ENCODE measurements at regions not wholly inside any gene's neighbourhood (a gene's known extent, or its start where the extent isn't known, plus 50 kb on each side); places are given as distances from the start of the nearest gene placed in this dataset.

DNA sequence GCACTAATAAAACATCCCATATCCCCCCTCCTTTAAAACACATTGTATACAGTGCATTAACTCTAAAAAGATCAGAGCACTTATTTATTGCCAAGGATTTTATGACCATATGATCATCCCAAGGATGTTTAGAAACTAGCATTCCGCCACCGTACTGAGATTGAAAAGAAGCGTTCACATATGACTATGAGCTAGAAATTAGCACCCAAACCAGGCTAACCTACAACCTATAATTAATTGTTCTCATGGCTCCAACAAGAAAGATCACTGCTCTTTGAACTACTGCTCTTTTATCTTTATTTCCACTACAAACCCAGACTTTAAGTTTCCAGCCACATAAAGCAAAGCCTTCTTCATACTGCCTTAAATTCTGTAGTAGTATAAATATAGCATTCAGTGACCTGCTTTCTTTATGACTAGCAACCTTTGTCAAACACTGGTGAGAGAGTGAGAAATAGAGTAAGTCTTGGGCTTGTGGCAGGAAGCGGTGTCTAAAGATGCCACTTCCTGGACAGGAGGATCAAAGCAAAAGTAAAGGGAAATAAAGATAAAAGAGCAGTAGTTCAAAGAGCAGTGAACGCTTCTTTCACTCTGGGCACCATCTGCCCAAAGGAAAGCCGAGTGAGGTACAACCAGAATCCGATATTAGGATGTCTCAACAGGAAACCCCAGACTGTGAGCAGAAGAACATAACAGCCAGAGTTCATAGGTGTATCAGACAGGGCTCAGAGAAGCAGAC lies 151.1 kb upstream of the ERCC6L2 start (continued):
- TF ChIP-seq, protein P1, sequence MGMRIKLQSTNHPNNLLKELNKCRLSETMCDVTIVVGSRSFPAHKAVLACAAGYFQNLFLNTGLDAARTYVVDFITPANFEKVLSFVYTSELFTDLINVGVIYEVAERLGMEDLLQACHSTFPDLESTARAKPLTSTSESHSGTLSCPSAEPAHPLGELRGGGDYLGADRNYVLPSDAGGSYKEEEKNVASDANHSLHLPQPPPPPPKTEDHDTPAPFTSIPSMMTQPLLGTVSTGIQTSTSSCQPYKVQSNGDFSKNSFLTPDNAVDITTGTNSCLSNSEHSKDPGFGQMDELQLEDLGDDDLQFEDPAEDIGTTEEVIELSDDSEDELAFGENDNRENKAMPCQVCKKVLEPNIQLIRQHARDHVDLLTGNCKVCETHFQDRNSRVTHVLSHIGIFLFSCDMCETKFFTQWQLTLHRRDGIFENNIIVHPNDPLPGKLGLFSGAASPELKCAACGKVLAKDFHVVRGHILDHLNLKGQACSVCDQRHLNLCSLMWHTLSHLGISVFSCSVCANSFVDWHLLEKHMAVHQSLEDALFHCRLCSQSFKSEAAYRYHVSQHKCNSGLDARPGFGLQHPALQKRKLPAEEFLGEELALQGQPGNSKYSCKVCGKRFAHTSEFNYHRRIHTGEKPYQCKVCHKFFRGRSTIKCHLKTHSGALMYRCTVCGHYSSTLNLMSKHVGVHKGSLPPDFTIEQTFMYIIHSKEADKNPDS (CRISPR knock-in tag; IDR thresholded peaks at IDR 0.05) = no peak
- TF ChIP-seq, protein P2, sequence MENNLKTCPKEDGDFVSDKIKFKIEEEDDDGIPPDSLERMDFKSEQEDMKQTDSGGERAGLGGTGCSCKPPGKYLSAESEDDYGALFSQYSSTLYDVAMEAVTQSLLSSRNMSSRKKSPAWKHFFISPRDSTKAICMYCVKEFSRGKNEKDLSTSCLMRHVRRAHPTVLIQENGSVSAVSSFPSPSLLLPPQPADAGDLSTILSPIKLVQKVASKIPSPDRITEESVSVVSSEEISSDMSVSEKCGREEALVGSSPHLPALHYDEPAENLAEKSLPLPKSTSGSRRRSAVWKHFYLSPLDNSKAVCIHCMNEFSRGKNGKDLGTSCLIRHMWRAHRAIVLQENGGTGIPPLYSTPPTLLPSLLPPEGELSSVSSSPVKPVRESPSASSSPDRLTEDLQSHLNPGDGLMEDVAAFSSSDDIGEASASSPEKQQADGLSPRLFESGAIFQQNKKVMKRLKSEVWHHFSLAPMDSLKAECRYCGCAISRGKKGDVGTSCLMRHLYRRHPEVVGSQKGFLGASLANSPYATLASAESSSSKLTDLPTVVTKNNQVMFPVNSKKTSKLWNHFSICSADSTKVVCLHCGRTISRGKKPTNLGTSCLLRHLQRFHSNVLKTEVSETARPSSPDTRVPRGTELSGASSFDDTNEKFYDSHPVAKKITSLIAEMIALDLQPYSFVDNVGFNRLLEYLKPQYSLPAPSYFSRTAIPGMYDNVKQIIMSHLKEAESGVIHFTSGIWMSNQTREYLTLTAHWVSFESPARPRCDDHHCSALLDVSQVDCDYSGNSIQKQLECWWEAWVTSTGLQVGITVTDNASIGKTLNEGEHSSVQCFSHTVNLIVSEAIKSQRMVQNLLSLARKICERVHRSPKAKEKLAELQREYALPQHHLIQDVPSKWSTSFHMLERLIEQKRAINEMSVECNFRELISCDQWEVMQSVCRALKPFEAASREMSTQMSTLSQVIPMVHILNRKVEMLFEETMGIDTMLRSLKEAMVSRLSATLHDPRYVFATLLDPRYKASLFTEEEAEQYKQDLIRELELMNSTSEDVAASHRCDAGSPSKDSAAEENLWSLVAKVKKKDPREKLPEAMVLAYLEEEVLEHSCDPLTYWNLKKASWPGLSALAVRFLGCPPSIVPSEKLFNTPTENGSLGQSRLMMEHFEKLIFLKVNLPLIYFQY (CRISPR knock-in tag; IDR thresholded peaks at IDR 0.05; ENCODE audit: borderline replicate concordance) = no peak
- TF ChIP-seq ERF (CRISPR knock-in tag; IDR thresholded peaks at IDR 0.05) (peak; percentile 77), RARG (CRISPR knock-in tag; IDR thresholded peaks at IDR 0.05; ENCODE audit: low read depth) (no peak), FOXA1 (IDR thresholded peaks at IDR 0.05) (no peak), FOXA1 (CRISPR knock-in tag; IDR thresholded peaks at IDR 0.05) (no peak), ZNF160 (CRISPR knock-in tag; IDR thresholded peaks at IDR 0.05) (no peak), ZBTB38 (CRISPR knock-in tag; IDR thresholded peaks at IDR 0.05) (no peak), ZNF577 (CRISPR knock-in tag; IDR thresholded peaks at IDR 0.05; ENCODE audit: borderline replicate concordance, low read depth) (no peak), NR2C2 (CRISPR knock-in tag; IDR thresholded peaks at IDR 0.05; ENCODE audit: borderline replicate concordance) (peak; percentile 39; the same call in 1 of the 2 replicates), MIXL1 (CRISPR knock-in tag; IDR thresholded peaks at IDR 0.05) (no peak), ZNF468 (CRISPR knock-in tag; IDR thresholded peaks at IDR 0.05) (no peak), ZNF567 (CRISPR knock-in tag; IDR thresholded peaks at IDR 0.05; ENCODE audit: borderline replicate concordance) (no peak)
- TF ChIP-seq, protein P3, sequence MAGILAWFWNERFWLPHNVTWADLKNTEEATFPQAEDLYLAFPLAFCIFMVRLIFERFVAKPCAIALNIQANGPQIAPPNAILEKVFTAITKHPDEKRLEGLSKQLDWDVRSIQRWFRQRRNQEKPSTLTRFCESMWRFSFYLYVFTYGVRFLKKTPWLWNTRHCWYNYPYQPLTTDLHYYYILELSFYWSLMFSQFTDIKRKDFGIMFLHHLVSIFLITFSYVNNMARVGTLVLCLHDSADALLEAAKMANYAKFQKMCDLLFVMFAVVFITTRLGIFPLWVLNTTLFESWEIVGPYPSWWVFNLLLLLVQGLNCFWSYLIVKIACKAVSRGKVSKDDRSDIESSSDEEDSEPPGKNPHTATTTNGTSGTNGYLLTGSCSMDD (CRISPR knock-in tag; IDR thresholded peaks at IDR 0.05) = no peak
- TF ChIP-seq, protein P4, sequence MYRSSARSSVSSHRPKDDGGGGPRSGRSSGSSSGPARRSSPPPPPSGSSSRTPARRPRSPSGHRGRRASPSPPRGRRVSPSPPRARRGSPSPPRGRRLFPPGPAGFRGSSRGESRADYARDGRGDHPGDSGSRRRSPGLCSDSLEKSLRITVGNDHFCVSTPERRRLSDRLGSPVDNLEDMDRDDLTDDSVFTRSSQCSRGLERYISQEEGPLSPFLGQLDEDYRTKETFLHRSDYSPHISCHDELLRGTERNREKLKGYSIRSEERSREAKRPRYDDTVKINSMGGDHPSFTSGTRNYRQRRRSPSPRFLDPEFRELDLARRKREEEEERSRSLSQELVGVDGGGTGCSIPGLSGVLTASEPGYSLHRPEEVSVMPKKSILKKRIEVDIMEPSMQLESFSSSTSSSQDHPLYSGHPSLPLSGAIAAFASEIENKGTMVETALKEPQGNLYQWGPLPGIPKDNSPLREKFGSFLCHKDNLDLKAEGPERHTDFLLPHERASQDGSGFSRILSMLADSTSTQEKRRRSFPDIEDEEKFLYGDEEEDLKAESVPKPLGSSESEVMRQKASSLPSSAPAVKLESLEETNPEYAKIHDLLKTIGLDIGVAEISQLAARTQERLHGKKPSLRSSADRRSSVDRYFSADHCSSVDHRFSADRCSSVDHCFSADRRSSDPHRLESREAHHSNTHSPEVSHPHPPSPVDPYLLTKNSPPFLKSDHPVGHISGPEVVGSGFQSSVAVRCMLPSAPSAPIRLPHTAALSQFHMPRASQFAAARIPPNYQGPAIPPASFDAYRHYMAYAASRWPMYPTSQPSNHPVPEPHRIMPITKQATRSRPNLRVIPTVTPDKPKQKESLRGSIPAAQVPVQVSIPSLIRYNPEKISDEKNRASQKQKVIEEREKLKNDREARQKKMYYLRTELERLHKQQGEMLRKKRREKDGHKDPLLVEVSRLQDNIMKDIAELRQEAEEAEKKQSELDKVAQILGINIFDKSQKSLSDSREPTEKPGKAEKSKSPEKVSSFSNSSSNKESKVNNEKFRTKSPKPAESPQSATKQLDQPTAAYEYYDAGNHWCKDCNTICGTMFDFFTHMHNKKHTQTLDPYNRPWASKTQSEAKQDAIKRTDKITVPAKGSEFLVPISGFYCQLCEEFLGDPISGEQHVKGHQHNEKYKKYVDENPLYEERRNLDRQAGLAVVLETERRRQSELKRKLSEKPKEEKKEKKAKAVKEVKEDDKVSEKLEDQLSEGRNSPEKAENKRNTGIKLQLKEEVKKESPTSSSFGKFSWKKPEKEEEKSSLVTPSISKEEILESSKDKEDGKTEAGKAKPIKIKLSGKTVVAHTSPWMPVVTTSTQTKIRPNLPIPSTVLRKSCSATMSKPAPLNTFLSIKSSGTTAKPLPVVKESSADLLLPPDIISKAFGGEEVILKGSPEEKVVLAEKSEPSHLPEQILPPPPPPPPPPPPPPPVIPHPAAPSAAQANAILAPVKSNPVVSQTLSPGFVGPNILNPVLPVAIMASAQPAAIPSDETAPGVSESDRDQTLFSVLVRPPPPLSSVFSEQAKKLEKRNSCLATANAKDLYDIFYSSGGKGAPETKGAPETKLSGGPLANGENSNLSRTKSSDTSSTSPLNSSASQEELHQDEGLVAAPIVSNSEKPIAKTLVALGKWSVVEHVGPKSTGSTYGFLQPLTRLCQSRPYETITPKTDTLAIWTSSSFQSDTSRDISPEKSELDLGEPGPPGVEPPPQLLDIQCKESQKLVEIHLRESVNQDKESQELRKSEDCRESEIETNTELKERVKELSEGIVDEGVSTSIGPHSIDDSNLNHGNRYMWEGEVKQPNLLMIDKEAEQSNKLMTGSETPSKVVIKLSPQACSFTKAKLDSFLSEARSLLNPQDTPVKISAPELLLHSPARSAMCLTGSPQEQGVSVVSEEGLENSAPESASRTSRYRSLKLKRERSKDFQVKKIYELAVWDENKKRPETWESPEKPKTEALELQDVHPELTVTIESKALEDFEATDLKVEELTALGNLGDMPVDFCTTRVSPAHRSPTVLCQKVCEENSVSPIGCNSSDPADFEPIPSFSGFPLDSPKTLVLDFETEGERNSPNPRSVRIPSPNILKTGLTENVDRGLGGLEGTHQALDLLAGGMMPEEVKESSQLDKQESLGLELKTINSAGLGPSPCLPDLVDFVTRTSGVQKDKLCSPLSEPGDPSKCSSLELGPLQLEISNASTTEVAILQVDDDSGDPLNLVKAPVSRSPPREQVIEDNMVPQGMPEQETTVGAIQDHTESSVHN (CRISPR knock-in tag; IDR thresholded peaks at IDR 0.05) = no peak

Data from HepG2 (cell line).